ENCODE measurements at regions not wholly inside any gene's neighbourhood (a gene's known extent, or its start where the extent isn't known, plus 50 kb on each side); places are given as distances from the start of the nearest gene placed in this dataset.

GRCh38 chr10:29725133-29725720 is 90.5 kb upstream of the SVIL start:
- no peak overlapping the region for H3K4me3 ChIP-seq (ENCODE audit: insufficient read length, low read depth)
- peaks cover 2% of the 10 kb centered on the region for H3K36me3 ChIP-seq (ENCODE audit: insufficient read depth, insufficient read length, low read length)
- H3K4me1 ChIP-seq (ENCODE audit: insufficient read depth, insufficient read length): peaks cover 6% of the 10 kb centered on the region
- TF ChIP-seq SUZ12 (IDR thresholded peaks at IDR 0.05; ENCODE audit: extremely low read depth, insufficient read depth, insufficient read length): no peak
- TF ChIP-seq YY1 (IDR thresholded peaks at IDR 0.05; ENCODE audit: insufficient read depth, insufficient read length): no peak
- no peak for TF ChIP-seq ZNF274 (IDR thresholded peaks at IDR 0.05; ENCODE audit: low read depth, low read length)
- H3K9ac ChIP-seq (ENCODE audit: insufficient read length, low read depth): no peak overlapping the region
- no peak for DNase-seq (ENCODE audit: low read depth, low spot score)
- H3K9me3 ChIP-seq (ENCODE audit: insufficient read depth, low read length): peaks cover 27% of the 10 kb centered on the region
- H3K27me3 ChIP-seq (ENCODE audit: insufficient read depth, insufficient read length): no peaks in the 10 kb centered on the region

GRCh38 chr10:29723726-29724125 is 89.0 kb upstream of the SVIL start:
- H3K36me3 ChIP-seq (ENCODE audit: insufficient read depth, insufficient read length, low read length): no peaks in the 10 kb centered on the region
- no peaks in the 10 kb centered on the region for H3K27me3 ChIP-seq (ENCODE audit: insufficient read depth, insufficient read length)
- H3K4me3 ChIP-seq (ENCODE audit: insufficient read length, low read depth): no peak overlapping the region
- no peak for DNase-seq (ENCODE audit: low read depth, low spot score)
- no peak overlapping the region for H3K9ac ChIP-seq (ENCODE audit: insufficient read length, low read depth)
- peaks cover 3% of the 10 kb centered on the region for H3K4me1 ChIP-seq (ENCODE audit: insufficient read depth, insufficient read length)
- H3K9me3 ChIP-seq (ENCODE audit: insufficient read depth, low read length): peaks cover 33% of the 10 kb centered on the region
- TF ChIP-seq ZNF274 (IDR thresholded peaks at IDR 0.05; ENCODE audit: low read depth, low read length): no peak
- no peak for TF ChIP-seq YY1 (IDR thresholded peaks at IDR 0.05; ENCODE audit: insufficient read depth, insufficient read length)
- TF ChIP-seq SUZ12 (IDR thresholded peaks at IDR 0.05; ENCODE audit: extremely low read depth, insufficient read depth, insufficient read length): no peak

- Histone ChIP-seq H3K4me3 (ENCODE audit: insufficient read length, low read depth) (no peak overlapping the region), H3K9me3 (ENCODE audit: insufficient read depth, low read length) (peaks cover 33% of the 10 kb centered on the region), H3K9ac (ENCODE audit: insufficient read length, low read depth) (no peak overlapping the region), H3K36me3 (ENCODE audit: insufficient read depth, insufficient read length, low read length) (no peaks in the 10 kb centered on the region), H3K27me3 (ENCODE audit: insufficient read depth, insufficient read length) (no peaks in the 10 kb centered on the region), H3K4me1 (ENCODE audit: insufficient read depth, insufficient read length) (peaks cover 2% of the 10 kb centered on the region)
- DNase-seq (ENCODE audit: low read depth, low spot score): no peak
- TF ChIP-seq ZNF274 (IDR thresholded peaks at IDR 0.05; ENCODE audit: low read depth, low read length): no peak
- TF ChIP-seq YY1 (IDR thresholded peaks at IDR 0.05; ENCODE audit: insufficient read depth, insufficient read length): no peak
- TF ChIP-seq SUZ12 (IDR thresholded peaks at IDR 0.05; ENCODE audit: extremely low read depth, insufficient read depth, insufficient read length): no peak
These were observed 88.0 kb upstream of the SVIL start for GRCh38 chr10:29722777-29723176.

- no peak for DNase-seq (ENCODE audit: low read depth, low spot score)
- no peak overlapping the region for H3K4me3 ChIP-seq (ENCODE audit: insufficient read length, low read depth)
- no peaks in the 10 kb centered on the region for H3K36me3 ChIP-seq (ENCODE audit: insufficient read depth, insufficient read length, low read length)
- no peaks in the 10 kb centered on the region for H3K4me1 ChIP-seq (ENCODE audit: insufficient read depth, insufficient read length)
- H3K27me3 ChIP-seq (ENCODE audit: insufficient read depth, insufficient read length): no peaks in the 10 kb centered on the region
- peaks cover 33% of the 10 kb centered on the region for H3K9me3 ChIP-seq (ENCODE audit: insufficient read depth, low read length)
- TF ChIP-seq ZNF274 (IDR thresholded peaks at IDR 0.05; ENCODE audit: low read depth, low read length) (no peak), YY1 (IDR thresholded peaks at IDR 0.05; ENCODE audit: insufficient read depth, insufficient read length) (no peak), SUZ12 (IDR thresholded peaks at IDR 0.05; ENCODE audit: extremely low read depth, insufficient read depth, insufficient read length) (no peak)
- no peak overlapping the region for H3K9ac ChIP-seq (ENCODE audit: insufficient read length, low read depth)
These were observed 85.4 kb upstream of the SVIL start for GRCh38 chr10:29720149-29720548.

GRCh38 chr10:29719281-29719675 is 84.5 kb upstream of the SVIL start:
- TF ChIP-seq ZNF274 (IDR thresholded peaks at IDR 0.05; ENCODE audit: low read depth, low read length): no peak
- TF ChIP-seq SUZ12 (IDR thresholded peaks at IDR 0.05; ENCODE audit: extremely low read depth, insufficient read depth, insufficient read length): no peak
- TF ChIP-seq YY1 (IDR thresholded peaks at IDR 0.05; ENCODE audit: insufficient read depth, insufficient read length): no peak
- DNase-seq (ENCODE audit: low read depth, low spot score): no peak
- Histone ChIP-seq H3K4me1 (ENCODE audit: insufficient read depth, insufficient read length) (no peaks in the 10 kb centered on the region), H3K9me3 (ENCODE audit: insufficient read depth, low read length) (peaks cover 32% of the 10 kb centered on the region), H3K4me3 (ENCODE audit: insufficient read length, low read depth) (no peak overlapping the region), H3K27me3 (ENCODE audit: insufficient read depth, insufficient read length) (no peaks in the 10 kb centered on the region), H3K9ac (ENCODE audit: insufficient read length, low read depth) (no peak overlapping the region), H3K36me3 (ENCODE audit: insufficient read depth, insufficient read length, low read length) (no peaks in the 10 kb centered on the region)

GRCh38 chr10:29715296-29715695 is 80.5 kb upstream of the SVIL start:
- Histone ChIP-seq H3K4me1 (ENCODE audit: insufficient read depth, insufficient read length) (no peaks in the 10 kb centered on the region), H3K27me3 (ENCODE audit: insufficient read depth, insufficient read length) (no peaks in the 10 kb centered on the region), H3K9me3 (ENCODE audit: insufficient read depth, low read length) (peaks cover 7% of the 10 kb centered on the region), H3K4me3 (ENCODE audit: insufficient read length, low read depth) (no peak overlapping the region), H3K9ac (ENCODE audit: insufficient read length, low read depth) (no peak overlapping the region), H3K36me3 (ENCODE audit: insufficient read depth, insufficient read length, low read length) (no peaks in the 10 kb centered on the region)
- no peak for DNase-seq (ENCODE audit: low read depth, low spot score)
- TF ChIP-seq YY1 (IDR thresholded peaks at IDR 0.05; ENCODE audit: insufficient read depth, insufficient read length) (no peak), ZNF274 (IDR thresholded peaks at IDR 0.05; ENCODE audit: low read depth, low read length) (no peak), SUZ12 (IDR thresholded peaks at IDR 0.05; ENCODE audit: extremely low read depth, insufficient read depth, insufficient read length) (no peak)

- H3K36me3 ChIP-seq (ENCODE audit: insufficient read depth, insufficient read length, low read length): no peaks in the 10 kb centered on the region
- no peak overlapping the region for H3K9ac ChIP-seq (ENCODE audit: insufficient read length, low read depth)
- no peak for DNase-seq (ENCODE audit: low read depth, low spot score)
- H3K4me1 ChIP-seq (ENCODE audit: insufficient read depth, insufficient read length): no peaks in the 10 kb centered on the region
- H3K27me3 ChIP-seq (ENCODE audit: insufficient read depth, insufficient read length): no peaks in the 10 kb centered on the region
- no peaks in the 10 kb centered on the region; the same call in 1 of the 2 replicates for H3K9me3 ChIP-seq (ENCODE audit: insufficient read depth, low read length)
- no peak overlapping the region for H3K4me3 ChIP-seq (ENCODE audit: insufficient read length, low read depth)
- TF ChIP-seq ZNF274 (IDR thresholded peaks at IDR 0.05; ENCODE audit: low read depth, low read length) (no peak), SUZ12 (IDR thresholded peaks at IDR 0.05; ENCODE audit: extremely low read depth, insufficient read depth, insufficient read length) (no peak), YY1 (IDR thresholded peaks at IDR 0.05; ENCODE audit: insufficient read depth, insufficient read length) (no peak)
These were observed 79.5 kb upstream of the SVIL start for GRCh38 chr10:29714096-29714874.
